ENCODE measurements at regions not wholly inside any gene's neighbourhood (a gene's known extent, or its start where the extent isn't known, plus 50 kb on each side); places are given as distances from the start of the nearest gene placed in this dataset.

DNA sequence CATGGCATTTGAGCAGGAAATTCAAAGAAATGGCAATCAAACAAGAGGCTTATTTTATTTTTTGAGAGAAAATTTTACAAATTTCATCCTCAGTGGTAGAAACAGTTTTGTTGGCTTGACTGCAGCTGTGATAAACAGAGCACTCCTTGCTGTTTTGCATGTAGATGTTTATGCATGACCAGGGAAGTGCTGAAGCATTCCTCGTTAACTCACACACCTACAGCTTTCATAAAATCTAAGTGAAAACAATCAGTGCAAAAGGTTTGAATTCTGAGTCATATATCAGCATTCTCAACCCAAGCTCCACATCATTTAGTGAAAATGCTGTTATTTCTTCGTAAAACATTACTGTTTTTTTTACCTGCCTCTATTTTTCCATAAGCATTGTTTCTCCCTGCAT is 146.6 kb upstream of the CCDC68 start:
- no peak overlapping the region for H3K27ac ChIP-seq (ENCODE audit: low read depth, low read length)
- no peak for DNase-seq (ENCODE audit: low read depth, low spot score)
- CTCF ChIA-PET: no interaction called here
- no peak for TF ChIP-seq CTCF (IDR thresholded peaks at IDR 0.05; ENCODE audit: low read depth, low read length)
- H3K9me3 ChIP-seq (ENCODE audit: control insufficient read depth, insufficient read depth, low read length): no peaks in the 10 kb centered on the region
- no peaks in the 10 kb centered on the region for H3K27me3 ChIP-seq (ENCODE audit: control insufficient read depth, insufficient read depth, low read length)
- H3K4me3 ChIP-seq (ENCODE audit: low read depth, low read length): no peak overlapping the region
- POLR2A ChIA-PET: no interaction called here

DNA sequence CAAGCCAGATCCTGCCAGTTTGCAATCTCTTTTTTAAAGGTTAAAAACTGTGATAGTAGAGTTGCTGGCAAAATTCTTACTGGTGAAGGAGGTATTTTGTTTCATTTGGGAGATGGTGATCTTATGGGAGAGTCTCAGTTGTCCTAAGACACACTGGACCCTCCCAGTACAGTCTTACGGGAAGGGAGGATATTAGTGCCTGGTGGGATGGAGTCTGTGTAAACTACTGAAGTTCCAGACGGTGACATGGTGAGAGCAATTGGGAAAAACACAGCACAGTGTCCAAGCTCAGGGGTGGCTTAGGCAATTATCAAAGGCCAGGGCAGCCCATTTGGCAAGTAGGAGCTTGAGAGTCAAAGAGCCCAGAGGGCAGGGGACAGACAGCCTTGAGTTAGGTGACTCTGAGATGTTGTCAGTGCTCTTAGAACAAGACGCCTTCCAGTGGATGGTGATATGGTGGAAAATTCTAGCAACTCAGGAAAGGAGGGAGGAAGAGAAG is 143.7 kb upstream of the CCDC68 start:
- Histone ChIP-seq H3K9me3 (ENCODE audit: control insufficient read depth, insufficient read depth, low read length) (no peaks in the 10 kb centered on the region), H3K27ac (ENCODE audit: low read depth, low read length) (no peak overlapping the region), H3K4me3 (ENCODE audit: low read depth, low read length) (no peak overlapping the region), H3K27me3 (ENCODE audit: control insufficient read depth, insufficient read depth, low read length) (no peaks in the 10 kb centered on the region)
- TF ChIP-seq CTCF (IDR thresholded peaks at IDR 0.05; ENCODE audit: low read depth, low read length): no peak
- ChIA-PET POLR2A (no interaction called here), CTCF (interaction anchor here (1.3 kb wide), 1 partner anchor 121 kb away, joined by 5 read pairs; no protein-coding TSS in a partner anchor)
- DNase-seq (ENCODE audit: low read depth, low spot score): no peak

GRCh38 chr18:55102501-55102900 is 143.2 kb upstream of the CCDC68 start:
- ChIA-PET CTCF (interaction anchor here (1.3 kb wide), 1 partner anchor 120 kb away, joined by 5 read pairs; no protein-coding TSS in a partner anchor), POLR2A (no interaction called here)
- DNase-seq (ENCODE audit: low read depth, low spot score): no peak
- no peak overlapping the region for H3K4me3 ChIP-seq (ENCODE audit: low read depth, low read length)
- no peaks in the 10 kb centered on the region for H3K9me3 ChIP-seq (ENCODE audit: control insufficient read depth, insufficient read depth, low read length)
- no peak for TF ChIP-seq CTCF (IDR thresholded peaks at IDR 0.05; ENCODE audit: low read depth, low read length)
- H3K27me3 ChIP-seq (ENCODE audit: control insufficient read depth, insufficient read depth, low read length): no peaks in the 10 kb centered on the region
- H3K27ac ChIP-seq (ENCODE audit: low read depth, low read length): no peak overlapping the region

DNA sequence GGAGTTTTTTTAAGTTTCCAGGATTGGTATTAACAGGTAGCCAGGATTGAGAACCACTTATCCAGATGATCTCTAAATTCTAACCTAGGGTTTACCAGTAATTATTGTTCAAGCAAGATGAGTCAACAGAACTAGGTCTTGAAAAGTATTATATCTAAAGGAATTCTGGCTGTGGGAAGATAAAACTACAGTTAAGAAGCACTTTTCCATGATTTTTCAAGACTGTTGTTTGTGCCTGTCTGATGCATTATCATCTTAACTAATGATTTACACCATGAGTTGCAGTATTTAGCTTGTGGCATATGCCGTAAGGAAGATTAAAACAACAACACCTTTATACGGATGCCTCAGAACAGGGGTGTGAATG is 142.2 kb upstream of the CCDC68 start:
- no peak overlapping the region for H3K27ac ChIP-seq (ENCODE audit: low read depth, low read length)
- POLR2A ChIA-PET: interaction anchor here (0.5 kb wide), 1 partner anchor 1302 kb away, joined by 3 read pairs; no protein-coding TSS in a partner anchor
- CTCF ChIA-PET: no interaction called here

More for the DNA sequence above, 142.2 kb upstream of the CCDC68 start:
- no peak overlapping the region for H3K4me3 ChIP-seq (ENCODE audit: low read depth, low read length)
- no peak for DNase-seq (ENCODE audit: low read depth, low spot score)
- no peaks in the 10 kb centered on the region for H3K9me3 ChIP-seq (ENCODE audit: control insufficient read depth, insufficient read depth, low read length)
- H3K27me3 ChIP-seq (ENCODE audit: control insufficient read depth, insufficient read depth, low read length): no peaks in the 10 kb centered on the region
- no peak for TF ChIP-seq CTCF (IDR thresholded peaks at IDR 0.05; ENCODE audit: low read depth, low read length)

All from AG04450 (cell line).